Fibroblast of lung (primary cell): ENCODE measurements at regions not wholly inside any gene's neighbourhood (a gene's known extent, or its start where the extent isn't known, plus 50 kb on each side); places are given as distances from the start of the nearest gene placed in this dataset.

Experiments used
- DNase-seq, 2 donors: peaks; one replicate each; pipeline versions ENCODE4 v3.0.0 to v3.0.0-alpha.2; 2010; ENCODE audit warnings: low read depth in 2 of 2
- H2AFZ ChIP-seq: 2 replicates; pipeline ENCODE4 v1.5.1; 2012; ENCODE audit warnings: low read length, control low read depth, inconsistent platforms
- H3K27ac ChIP-seq: 2 replicates; pipeline ENCODE4 v1.5.1; 2011; ENCODE audit warnings: low read length, control low read depth; ENCODE audit not compliant: insufficient read depth
- H3K27me3 ChIP-seq: 2 replicates; pipeline ENCODE4 v1.5.1; 2011; ENCODE audit warnings: mild to moderate bottlenecking, low read length; ENCODE audit not compliant: control insufficient read depth, insufficient read depth
- H3K36me3 ChIP-seq: 2 replicates; pipeline ENCODE4 v1.5.1; 2011; ENCODE audit warnings: low read length; ENCODE audit not compliant: control insufficient read depth, insufficient read depth
- H3K4me1 ChIP-seq: 2 replicates; pipeline ENCODE4 v1.5.1; 2011; ENCODE audit warnings: low read length; ENCODE audit not compliant: control insufficient read depth, insufficient read depth; ENCODE audit errors: extremely low read depth
- H3K4me2 ChIP-seq: 2 replicates; pipeline ENCODE4 v1.5.1; 2011; ENCODE audit warnings: low read length, control low read depth; ENCODE audit not compliant: insufficient read depth; ENCODE audit errors: extremely low read depth
- H3K4me3 ChIP-seq, 4 experiments: fragments of 200-600 bp in 1 of 4; sonication (generic) in 1 of 4; replicated peaks in 1 of 4; 2 replicates each; pipeline ENCODE4 v1.5.1; 2011 to 2016; ENCODE audit warnings: low read length in 4 of 4, low read depth in 3 of 4, mild to moderate bottlenecking in 3 of 4, control low read depth in 2 of 4, inconsistent platforms in 1 of 4, mixed read lengths in 1 of 4; ENCODE audit not compliant: insufficient read depth in 1 of 4; ENCODE audit errors: control extremely low read depth in 1 of 4
- H3K79me2 ChIP-seq: 2 replicates; pipeline ENCODE4 v1.5.1; 2012; ENCODE audit warnings: mild to moderate bottlenecking, low read length, inconsistent platforms; ENCODE audit not compliant: control insufficient read depth, insufficient read depth
- H3K9ac ChIP-seq: 2 replicates; pipeline ENCODE4 v1.5.1; 2011; ENCODE audit warnings: mild to moderate bottlenecking, low read length, control low read depth; ENCODE audit not compliant: insufficient read depth
- H3K9me3 ChIP-seq: 2 replicates; pipeline ENCODE4 v1.5.1; 2012; ENCODE audit warnings: low read depth, low read length; ENCODE audit not compliant: control insufficient read depth, insufficient read depth
- H4K20me1 ChIP-seq: 2 replicates; pipeline ENCODE4 v1.5.1; 2011; ENCODE audit warnings: low read length; ENCODE audit not compliant: control insufficient read depth, insufficient read depth; ENCODE audit errors: extremely low read depth
- CTCF ChIP-seq, 2 donors: IDR thresholded peaks in 1 of 2; conservative IDR thresholded peaks in 1 of 2; 1 replicate in 1 of 2; 2 replicates in 1 of 2; pipeline ENCODE4 v1.5.1; 2011 to 2012; ENCODE audit warnings: low read length in 2 of 2, control low read depth in 1 of 2, inconsistent platforms in 1 of 2, low read depth in 1 of 2, mild to moderate bottlenecking in 1 of 2
- EZH2 ChIP-seq: IDR thresholded peaks from 2 replicates; pipeline ENCODE4 v1.5.1; 2012; ENCODE audit warnings: low read length, control low read depth, mild to moderate bottlenecking; ENCODE audit errors: missing control alignments

- TF ChIP-seq EZH2 (no peak), CTCF (conservative IDR thresholded peaks at IDR 0.05 in 1 of 2, IDR thresholded peaks at IDR 0.05 in 1 of 2; ENCODE audit: low read depth in 1 of 2, low read length in 2 of 2) (no peak)
- no peaks in the 10 kb centered on the region for H3K79me2 ChIP-seq
- H2AFZ ChIP-seq: no peak overlapping the region
- H3K4me2 ChIP-seq: no peak overlapping the region
- H3K9ac ChIP-seq: no peak overlapping the region
- DNase-seq: no peak
- no peak overlapping the region for H3K27ac ChIP-seq
- H3K27me3 ChIP-seq: no peaks in the 10 kb centered on the region
- no peaks in the 10 kb centered on the region for H4K20me1 ChIP-seq
- no peaks in the 10 kb centered on the region for H3K9me3 ChIP-seq
- H3K4me1 ChIP-seq: no peaks in the 10 kb centered on the region
- H3K4me3 ChIP-seq: no peak overlapping the region
- H3K36me3 ChIP-seq: no peaks in the 10 kb centered on the region
These were observed 351.6 kb downstream of the THBS2 start for GRCh38 chr6:168902075-168902474.

- no peaks in the 10 kb centered on the region for H3K4me1 ChIP-seq
- H3K27me3 ChIP-seq: no peaks in the 10 kb centered on the region
- no peak overlapping the region for H3K4me3 ChIP-seq
- no peak overlapping the region for H3K9ac ChIP-seq
- H3K79me2 ChIP-seq: no peaks in the 10 kb centered on the region
- DNase-seq: no peak
- no peaks in the 10 kb centered on the region for H3K36me3 ChIP-seq
- H3K9me3 ChIP-seq: no peaks in the 10 kb centered on the region
- peak overlapping the region; percentile 21 for H3K4me2 ChIP-seq
- TF ChIP-seq CTCF (conservative IDR thresholded peaks at IDR 0.05 in 1 of 2, IDR thresholded peaks at IDR 0.05 in 1 of 2; ENCODE audit: low read depth in 1 of 2, low read length in 2 of 2): no peak
- no peak for TF ChIP-seq EZH2
- no peak overlapping the region for H3K27ac ChIP-seq
- no peak overlapping the region for H2AFZ ChIP-seq
- no peaks in the 10 kb centered on the region for H4K20me1 ChIP-seq
These were observed 352.6 kb downstream of the THBS2 start for GRCh38 chr6:168901076-168901475.

- TF ChIP-seq CTCF (conservative IDR thresholded peaks at IDR 0.05 in 1 of 2, IDR thresholded peaks at IDR 0.05 in 1 of 2; ENCODE audit: low read depth in 1 of 2, low read length in 2 of 2) (no peak), EZH2 (no peak)
- Histone ChIP-seq H3K9me3 (no peaks in the 10 kb centered on the region), H3K36me3 (no peaks in the 10 kb centered on the region), H3K27me3 (no peaks in the 10 kb centered on the region), H3K4me2 (no peak overlapping the region), H2AFZ (peak overlapping the region; percentile 44), H3K4me1 (no peaks in the 10 kb centered on the region), H4K20me1 (no peaks in the 10 kb centered on the region), H3K4me3 (no peak overlapping the region), H3K79me2 (no peaks in the 10 kb centered on the region), H3K9ac (no peak overlapping the region), H3K27ac (no peak overlapping the region)
- DNase-seq: no peak
These were observed 357.3 kb downstream of the THBS2 start for GRCh38 chr6:168896321-168896720.
